WERI-Rb-1 (cell line): ENCODE measurements at regions not wholly inside any gene's neighbourhood (a gene's known extent, or its start where the extent isn't known, plus 50 kb on each side); places are given as distances from the start of the nearest gene placed in this dataset.

ENCODE experiments used
- DNase-seq: peaks from one replicate; pipeline ENCODE4 v3.0.0-alpha.2; 2020
- H3K27ac ChIP-seq: fragments of 250-450 bp; sonication (Bioruptor Pico); 2 replicates; pipeline ENCODE4 v1.5.1; 2020; ENCODE audit warnings: mild to moderate bottlenecking, moderate library complexity
- H3K27me3 ChIP-seq: fragments of 250-450 bp; sonication (Bioruptor Pico); 2 replicates; pipeline ENCODE4 v1.5.1; 2021; ENCODE audit warnings: mild to moderate bottlenecking, low read depth, moderate library complexity; ENCODE audit not compliant: insufficient read depth, severe bottlenecking
- H3K36me3 ChIP-seq: fragments of 250-450 bp; sonication (Bioruptor Pico); 2 replicates; pipeline ENCODE4 v1.5.1; 2020; ENCODE audit warnings: mild to moderate bottlenecking, moderate library complexity
- H3K4me3 ChIP-seq: 2 replicates; pipeline ENCODE4 v1.5.1; 2011; ENCODE audit warnings: low read depth, mild to moderate bottlenecking, control low read depth, low read length
- H3K9me3 ChIP-seq: fragments of 250-450 bp; sonication (Bioruptor Pico); 2 replicates; pipeline ENCODE4 v1.5.1; 2021; ENCODE audit warnings: mild to moderate bottlenecking, moderate library complexity; ENCODE audit not compliant: severe bottlenecking
- CTCF ChIP-seq: IDR thresholded peaks from 2 replicates; pipeline ENCODE4 v1.5.1; 2011; ENCODE audit warnings: low read depth, mild to moderate bottlenecking, control low read depth, inconsistent platforms, low read length

- H3K9me3 ChIP-seq: no peaks in the 10 kb centered on the region
- no peak for DNase-seq
- no peak overlapping the region for H3K4me3 ChIP-seq
- no peaks in the 10 kb centered on the region for H3K36me3 ChIP-seq
- H3K27me3 ChIP-seq: no peaks in the 10 kb centered on the region
- H3K27ac ChIP-seq: no peak overlapping the region
- no peak for TF ChIP-seq CTCF
These were observed 151.5 kb upstream of the IL12B start for GRCh38 chr5:159481751-159482150.

- Histone ChIP-seq H3K9me3 (no peaks in the 10 kb centered on the region), H3K36me3 (no peaks in the 10 kb centered on the region), H3K27me3 (no peaks in the 10 kb centered on the region), H3K27ac (no peak overlapping the region), H3K4me3 (no peak overlapping the region)
- TF ChIP-seq CTCF: no peak
- DNase-seq: no peak
These were observed 156.5 kb upstream of the IL12B start for GRCh38 chr5:159486836-159487235.

GRCh38 chr5:159488516-159488915, 158.2 kb upstream of the IL12B start:
- H3K27me3 ChIP-seq: no peaks in the 10 kb centered on the region
- no peak for DNase-seq

GRCh38 chr5:159489779-159490178, 159.5 kb upstream of the IL12B start:
- no peak for DNase-seq
- no peak for TF ChIP-seq CTCF
- H3K36me3 ChIP-seq: no peaks in the 10 kb centered on the region
- H3K9me3 ChIP-seq: no peaks in the 10 kb centered on the region
- no peak overlapping the region for H3K27ac ChIP-seq
- no peaks in the 10 kb centered on the region for H3K27me3 ChIP-seq
- no peak overlapping the region for H3K4me3 ChIP-seq

More at GRCh38 chr5:159488516-159488915, 158.2 kb upstream of the IL12B start:
- Histone ChIP-seq H3K27ac (no peak overlapping the region), H3K9me3 (no peaks in the 10 kb centered on the region), H3K36me3 (no peaks in the 10 kb centered on the region), H3K4me3 (no peak overlapping the region)
- no peak for TF ChIP-seq CTCF

GRCh38 chr5:159490507-159490906, 160.2 kb upstream of the IL12B start:
- DNase-seq: no peak
- no peaks in the 10 kb centered on the region for H3K27me3 ChIP-seq
- H3K36me3 ChIP-seq: no peaks in the 10 kb centered on the region
- H3K4me3 ChIP-seq: no peak overlapping the region
- H3K9me3 ChIP-seq: no peaks in the 10 kb centered on the region
- no peak overlapping the region for H3K27ac ChIP-seq
- no peak for TF ChIP-seq CTCF

GRCh38 chr5:159493696-159494095, 163.4 kb upstream of the IL12B start:
- no peak for TF ChIP-seq CTCF
- Histone ChIP-seq H3K27me3 (no peaks in the 10 kb centered on the region), H3K9me3 (no peaks in the 10 kb centered on the region), H3K36me3 (no peaks in the 10 kb centered on the region), H3K4me3 (no peak overlapping the region), H3K27ac (no peak overlapping the region)
- no peak for DNase-seq
